Sigmoid colon (tissue), 6 donors: ENCODE measurements at regions not wholly inside any gene's neighbourhood (a gene's known extent, or its start where the extent isn't known, plus 50 kb on each side); places are given as distances from the start of the nearest gene placed in this dataset.
A peak's percentile ranks its signal among the peaks of the same experiment; 100 is the strongest.
"Not testable (repeated sequence)": the region's sequence is repeated elsewhere in the genome, so short reads cannot be mapped to it uniquely, and the experiment has no call there.

Source experiments
- DNase-seq: peaks from one replicate; pipeline ENCODE4 v3.0.0-alpha.2; 2019
- H3K27ac ChIP-seq, 4 donors: fragments of 200-600 bp; sonication (generic); one replicate each; pipeline ENCODE4 v1.5.1; 2016 to 2019; ENCODE audit warnings: mild to moderate bottlenecking in 1 of 4
- H3K27me3 ChIP-seq, 3 donors: fragments of 200-600 bp; sonication (generic); one replicate each; pipeline ENCODE4 v1.5.1; 2019; ENCODE audit warnings: mild to moderate bottlenecking in 1 of 3
- H3K36me3 ChIP-seq, 4 donors: fragments of 200-600 bp; sonication (generic); one replicate each; pipeline ENCODE4 v1.5.1; 2016 to 2019
- H3K4me1 ChIP-seq, 4 donors: fragments of 200-600 bp; sonication (generic); one replicate each; pipeline ENCODE4 v1.5.1; 2017 to 2019
- H3K4me3 ChIP-seq, 4 donors: fragments of 200-600 bp; sonication (generic); one replicate each; pipeline ENCODE4 v1.5.1; 2017 to 2019; ENCODE audit warnings: mild to moderate bottlenecking in 2 of 4, moderate library complexity in 1 of 4
- H3K9me3 ChIP-seq, 4 donors: fragments of 200-600 bp in 3 of 4; sonication (generic) in 3 of 4; one replicate each; pipeline versions ENCODE4 v1.5.1 to v1.6.1; 2013 to 2019
- CTCF ChIP-seq, 4 experiments: fragments of 450-650 bp in 3 of 4; fragments of 200-600 bp in 1 of 4; IDR thresholded peaks; one replicate each; pipeline ENCODE4 v1.5.1; 2016 to 2019; ENCODE audit warnings: antibody characterized with exemption in 4 of 4, mild to moderate bottlenecking in 3 of 4, moderate library complexity in 2 of 4
- EP300 ChIP-seq, 4 donors: sonication (generic); formaldehyde crosslinking; IDR thresholded peaks; one replicate each; pipeline ENCODE4 v1.6.1; 2017; ENCODE audit warnings: antibody characterized with exemption in 4 of 4
- POLR2A ChIP-seq, 2 donors: fragments of 450-650 bp; IDR thresholded peaks; one replicate each; pipeline ENCODE4 v1.6.1; 2016; ENCODE audit warnings: antibody characterized with exemption in 2 of 2, mild to moderate bottlenecking in 2 of 2, moderate library complexity in 2 of 2
- POLR2AphosphoS5 ChIP-seq, 4 donors: sonication (generic); formaldehyde crosslinking; IDR thresholded peaks; one replicate each; pipeline ENCODE4 v1.6.1; 2017; ENCODE audit warnings: antibody characterized with exemption in 4 of 4
- WGBS, 2 donors: extraction: QIAGEN DNeasy Blood & Tissue Kit; methylation state at CpG; one replicate each; pipeline ENCODE4 v1.1.7; 2013; 5-methylcytosine and 5-hydroxymethylcytosine counted together
- intact Hi-C: fragments of 100-400 bp; cut with DNase I; formaldehyde crosslinking; loops from one replicate; pipeline ENCODE4 v1.15.1; 2023
- donor health status: healthy with polysubstance abuse.
- donor health status: healthy.

GRCh38 chr5:68024426-68024825 is 191.1 kb upstream of the PIK3R1 start:
- no peak overlapping the region for H3K4me3 ChIP-seq
- no peaks in the 10 kb centered on the region for H3K36me3 ChIP-seq
- no peaks in the 10 kb centered on the region for H3K27me3 ChIP-seq
- TF ChIP-seq POLR2AphosphoS5 (IDR thresholded peaks at IDR 0.05), result peak in 1 of 4 donors; percentile 32
- no peak for TF ChIP-seq CTCF (IDR thresholded peaks at IDR 0.05)
- TF ChIP-seq EP300 (IDR thresholded peaks at IDR 0.05), result no peak
- no peak for TF ChIP-seq POLR2A (IDR thresholded peaks at IDR 0.05)
- peak overlapping the region; percentile 75 to 86 (median 80) for H3K27ac ChIP-seq
- H3K9me3 ChIP-seq, result no peaks in the 10 kb centered on the region
- peaks cover 3 to 51% (median 41%) of the 10 kb centered on the region in 4 donors for H3K4me1 ChIP-seq
- no peak for DNase-seq
- intact Hi-C loops, result loop anchor here (2.0 to 10.0 kb wide), 2 partner anchors 220 to 330 kb away; no protein-coding TSS in a partner anchor

DNA sequence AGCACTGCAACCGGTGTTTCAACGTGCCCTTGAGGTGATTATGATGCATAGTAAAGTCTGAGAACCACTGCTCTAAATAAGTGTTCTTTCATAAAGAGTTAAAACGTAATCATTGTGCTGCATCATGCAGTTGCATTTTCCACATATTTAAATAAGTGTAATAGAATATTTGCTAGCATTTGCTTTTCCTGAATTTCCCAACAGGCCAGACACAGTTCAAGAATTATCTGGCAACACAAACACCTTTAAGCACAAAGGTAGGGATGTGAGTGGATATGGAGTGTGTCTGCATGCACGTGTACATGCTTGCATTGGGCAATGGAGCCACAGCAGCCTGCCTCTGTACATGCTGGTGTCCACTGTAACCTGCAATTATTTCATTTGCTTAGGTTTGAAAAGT is 193.6 kb upstream of the PIK3R1 start:
- H3K36me3 ChIP-seq, result no peaks in the 10 kb centered on the region
- TF ChIP-seq POLR2A (IDR thresholded peaks at IDR 0.05), result no peak
- TF ChIP-seq EP300 (IDR thresholded peaks at IDR 0.05), result no peak
- no peak for TF ChIP-seq CTCF (IDR thresholded peaks at IDR 0.05)
- TF ChIP-seq POLR2AphosphoS5 (IDR thresholded peaks at IDR 0.05), result no peak
- no peaks in the 10 kb centered on the region for H3K27me3 ChIP-seq
- no peaks in the 10 kb centered on the region for H3K9me3 ChIP-seq
- no peak for DNase-seq
- H3K4me1 ChIP-seq, result peaks cover 0 to 28% (median 23%) of the 10 kb centered on the region in 4 donors
- intact Hi-C loops, result loop anchor here (10.0 kb wide), 1 partner anchor 223 kb away; no protein-coding TSS in a partner anchor
- WGBS, 2 donors, result 87 to 90% methylated on average over 4 of the region's 4 CpGs
- peak overlapping the region in 1 of 4 donors; percentile 38 for H3K27ac ChIP-seq
- no peak overlapping the region for H3K4me3 ChIP-seq

DNA sequence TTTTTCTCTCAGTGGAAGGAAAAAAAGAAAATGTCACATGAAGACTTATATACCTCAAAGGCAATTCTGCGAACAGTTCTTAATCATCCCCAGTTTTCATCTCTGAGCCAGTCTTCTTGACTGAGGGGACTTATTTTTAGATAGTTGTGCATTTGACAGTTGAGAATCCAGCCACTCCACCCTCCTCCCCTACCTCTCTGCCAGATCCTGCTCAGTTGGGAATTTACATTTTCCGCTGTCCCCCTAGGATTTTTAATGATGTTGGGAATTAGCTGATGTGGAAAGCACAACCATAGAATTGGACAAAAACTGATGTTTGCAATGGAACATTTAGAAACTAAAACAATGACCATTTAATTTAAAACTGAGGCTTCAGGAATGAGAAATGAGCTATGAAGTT is 194.3 kb upstream of the PIK3R1 start:
- H3K36me3 ChIP-seq, result no peaks in the 10 kb centered on the region
- H3K27ac ChIP-seq, result no peak overlapping the region
- DNase-seq, result no peak
- H3K27me3 ChIP-seq, result no peaks in the 10 kb centered on the region
- TF ChIP-seq POLR2A (IDR thresholded peaks at IDR 0.05) (no peak), CTCF (IDR thresholded peaks at IDR 0.05) (no peak), POLR2AphosphoS5 (IDR thresholded peaks at IDR 0.05) (no peak), EP300 (IDR thresholded peaks at IDR 0.05) (no peak)
- intact Hi-C loops, result loop anchor here (10.0 kb wide), 1 partner anchor 224 kb away; no protein-coding TSS in a partner anchor
- peaks cover 0 to 21% (median 16%) of the 10 kb centered on the region in 4 donors for H3K4me1 ChIP-seq
- no peaks in the 10 kb centered on the region for H3K9me3 ChIP-seq
- 92 to 97% methylated on average over 2 of the region's 2 CpGs for WGBS, 2 donors
- H3K4me3 ChIP-seq, result no peak overlapping the region

DNA sequence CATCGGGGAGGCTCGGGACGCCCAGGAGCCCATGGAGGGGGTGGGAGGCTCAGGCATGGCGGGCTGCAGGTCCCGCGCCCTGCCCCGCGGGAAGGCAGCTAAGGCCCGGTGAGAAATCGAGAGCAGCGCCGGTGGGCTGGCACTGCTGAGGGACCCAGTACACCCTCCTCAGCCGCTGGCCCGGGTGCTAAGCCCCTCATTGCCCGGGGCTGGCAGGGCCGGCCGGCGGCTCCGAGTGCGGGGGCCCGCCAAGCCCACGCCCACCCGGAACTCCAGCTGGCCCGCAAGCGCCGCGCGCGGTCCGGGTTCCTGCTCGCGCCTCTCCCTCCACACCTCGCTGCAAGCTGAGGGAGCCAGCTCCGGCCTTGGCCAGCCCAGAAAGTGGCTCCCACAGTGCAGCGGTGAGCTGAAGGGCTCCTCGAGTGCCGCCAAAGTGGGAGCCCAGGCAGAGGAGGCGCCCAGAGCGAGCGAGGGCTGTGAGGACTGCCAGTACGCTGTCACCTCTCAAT is 195.0 kb upstream of the PIK3R1 start:
- not testable (repeated sequence) for H3K36me3 ChIP-seq, H3K27me3 ChIP-seq, H3K4me3 ChIP-seq, DNase-seq, H3K9me3 ChIP-seq, H3K27ac ChIP-seq
- intact Hi-C loops, result loop anchor here (10.0 kb wide), 1 partner anchor 224 kb away; no protein-coding TSS in a partner anchor
- 91% methylated on average over 40 to 41 of the region's 41 CpGs for WGBS, 2 donors
- H3K4me1 ChIP-seq, result peaks cover 0 to 14% (median 11%) of the 10 kb centered on the region in 4 donors

DNA sequence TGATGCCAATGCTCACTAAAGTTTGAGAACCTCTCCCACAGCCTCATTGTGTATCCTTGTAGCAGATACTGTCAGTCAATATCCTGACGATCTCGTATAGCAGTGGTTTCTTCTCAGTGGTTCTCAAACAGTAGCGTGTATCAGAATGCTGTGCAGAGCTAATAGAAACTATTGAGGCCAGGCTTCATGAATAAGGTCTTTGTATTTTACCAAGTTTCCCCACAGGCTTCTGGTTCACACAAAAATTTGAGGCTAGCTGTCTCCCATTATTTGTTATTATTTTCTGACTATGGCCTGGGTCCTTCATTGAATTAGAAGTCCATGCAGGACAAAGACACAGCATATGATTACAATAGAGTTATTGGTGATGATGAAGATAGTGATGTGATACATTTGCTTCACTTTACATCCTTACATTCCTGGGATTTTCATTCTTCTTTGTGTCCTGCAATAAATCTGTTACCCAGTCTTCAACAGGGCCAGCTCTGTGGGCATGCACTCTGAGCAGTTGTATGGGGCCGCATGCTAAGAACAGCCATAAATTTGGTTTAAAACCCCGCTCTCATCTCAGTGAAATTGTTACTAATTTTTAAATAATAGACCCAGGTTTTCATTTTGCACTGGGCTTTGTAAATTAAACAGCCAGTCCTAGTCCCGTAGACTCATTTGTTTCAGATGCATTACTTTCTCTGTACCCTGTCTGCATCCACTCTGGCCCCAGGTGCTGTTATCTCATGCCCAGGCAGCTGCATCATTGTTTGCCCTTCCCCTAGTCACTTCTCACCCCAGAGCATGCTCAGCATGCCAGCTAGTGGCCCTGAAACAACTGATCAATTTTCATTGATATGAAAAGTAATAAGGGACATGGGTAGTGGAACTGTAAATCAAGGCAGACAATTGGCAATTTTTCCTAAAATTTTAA is 199.9 kb upstream of the PIK3R1 start:
- no peak overlapping the region for H3K27ac ChIP-seq
- DNase-seq, result no peak
- 81 to 83% methylated on average over 6 of the region's 6 CpGs for WGBS, 2 donors
- no peaks in the 10 kb centered on the region for H3K4me1 ChIP-seq
- TF ChIP-seq CTCF (IDR thresholded peaks at IDR 0.05) (no peak), POLR2AphosphoS5 (IDR thresholded peaks at IDR 0.05) (no peak), POLR2A (IDR thresholded peaks at IDR 0.05) (no peak), EP300 (IDR thresholded peaks at IDR 0.05) (no peak)
- no peaks in the 10 kb centered on the region for H3K36me3 ChIP-seq
- H3K27me3 ChIP-seq, result no peaks in the 10 kb centered on the region
- intact Hi-C loops, result no loop called here
- H3K4me3 ChIP-seq, result no peak overlapping the region
- H3K9me3 ChIP-seq, result no peaks in the 10 kb centered on the region
